AG04449 (cell line): ENCODE measurements at regions not wholly inside any gene's neighbourhood (a gene's known extent, or its start where the extent isn't known, plus 50 kb on each side); places are given as distances from the start of the nearest gene placed in this dataset.
"Not testable (repeated sequence)": the region's sequence is repeated elsewhere in the genome, so short reads cannot be mapped to it uniquely, and the experiment has no call there.

Experiments
- CTCF ChIA-PET: fragments of 350-600 bp; formaldehyde crosslinking; extraction: SDS; loops from one replicate; lab custom pipeline; 2021; ENCODE audit warnings: antibody characterized with exemption; lab: Yijun Ruan, JAX
- POLR2A ChIA-PET: fragments of 400-600, 350-600 bp; formaldehyde crosslinking; extraction: SDS; loops from one replicate; lab custom pipeline; 2020; ENCODE audit warnings: antibody characterized with exemption, inconsistent platforms; lab: Yijun Ruan, JAX
- DNase-seq: peaks from one replicate; pipeline ENCODE4 v3.0.0-alpha.2; 2010; ENCODE audit warnings: low read depth, low spot score
- H3K4me3 ChIP-seq: 2 replicates; pipeline ENCODE4 v1.5.1; 2011; ENCODE audit warnings: low read depth, mild to moderate bottlenecking, control low read depth, low read length
- CTCF ChIP-seq: IDR thresholded peaks from one replicate; pipeline ENCODE4 v1.5.1; 2011; ENCODE audit warnings: mild to moderate bottlenecking, moderate library complexity, low read length, control low read depth, inconsistent platforms; ENCODE audit not compliant: insufficient read depth; ENCODE audit errors: missing control alignments

- no peak for TF ChIP-seq CTCF
- DNase-seq: no peak
- CTCF ChIA-PET: no interaction called here
- POLR2A ChIA-PET: no interaction called here
- no peak overlapping the region for H3K4me3 ChIP-seq
These were observed 221.6 kb downstream of the MAT2B start for GRCh38 chr5:163727028-163727427.

DNA sequence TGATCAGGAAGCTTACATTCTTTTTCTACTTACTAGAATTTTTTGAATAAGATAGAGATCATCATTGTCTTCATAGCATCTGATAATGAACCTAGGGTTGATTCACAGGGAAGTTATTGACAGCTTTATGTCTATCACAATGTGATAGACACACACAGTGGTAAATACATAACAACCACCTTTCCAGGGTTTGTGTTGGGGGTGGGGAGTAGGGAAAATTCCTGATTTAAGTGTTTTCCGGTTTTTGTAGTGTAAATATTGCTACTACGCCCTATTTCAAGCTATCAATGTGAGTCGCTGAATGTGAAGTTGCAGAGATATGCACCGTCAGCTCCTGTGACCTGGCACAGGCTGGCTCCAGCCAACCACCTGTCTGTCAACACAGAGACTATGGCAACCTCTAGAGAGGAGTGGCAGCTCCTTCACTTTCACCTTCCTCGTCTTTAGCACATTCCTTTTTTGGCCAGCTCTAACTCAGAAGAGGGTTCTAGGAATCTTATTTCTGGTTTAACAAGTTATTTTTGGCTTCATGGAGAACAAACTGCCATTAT is 224.9 kb downstream of the MAT2B start:
- no peak for DNase-seq
- ChIA-PET POLR2A (no interaction called here), CTCF (no interaction called here)
- no peak overlapping the region for H3K4me3 ChIP-seq
- no peak for TF ChIP-seq CTCF

DNA sequence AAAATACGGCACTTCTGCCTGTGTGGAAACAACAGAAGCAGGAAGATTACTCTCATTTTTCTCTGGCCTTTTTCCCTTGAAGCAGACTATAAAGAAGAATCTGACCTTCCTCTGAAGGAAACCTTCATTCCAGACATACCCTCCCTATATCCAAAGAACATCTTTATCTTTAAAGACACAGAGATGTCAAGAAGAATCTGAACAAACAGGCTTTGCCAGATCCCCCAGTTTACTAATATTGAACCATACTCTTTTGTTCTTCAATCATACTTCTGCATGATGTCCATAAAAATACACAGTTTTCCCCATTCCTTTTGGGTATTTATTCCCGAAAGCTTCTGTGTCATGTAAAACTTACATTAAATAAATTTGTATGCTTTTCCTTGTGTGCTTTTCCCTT is 225.8 kb downstream of the MAT2B start:
- TF ChIP-seq CTCF: no peak
- ChIA-PET POLR2A (no interaction called here), CTCF (no interaction called here)
- DNase-seq: no peak
- no peak overlapping the region for H3K4me3 ChIP-seq

- no peak overlapping the region for H3K4me3 ChIP-seq
- ChIA-PET CTCF (no interaction called here), POLR2A (no interaction called here)
- TF ChIP-seq CTCF: no peak
- no peak for DNase-seq
These were observed 229.7 kb downstream of the MAT2B start for GRCh38 chr5:163735069-163735468.

- no peak for DNase-seq
- ChIA-PET POLR2A (no interaction called here), CTCF (no interaction called here)
- no peak overlapping the region for H3K4me3 ChIP-seq
- TF ChIP-seq CTCF: no peak
These were observed 242.2 kb downstream of the MAT2B start for GRCh38 chr5:163747586-163747985.

DNA sequence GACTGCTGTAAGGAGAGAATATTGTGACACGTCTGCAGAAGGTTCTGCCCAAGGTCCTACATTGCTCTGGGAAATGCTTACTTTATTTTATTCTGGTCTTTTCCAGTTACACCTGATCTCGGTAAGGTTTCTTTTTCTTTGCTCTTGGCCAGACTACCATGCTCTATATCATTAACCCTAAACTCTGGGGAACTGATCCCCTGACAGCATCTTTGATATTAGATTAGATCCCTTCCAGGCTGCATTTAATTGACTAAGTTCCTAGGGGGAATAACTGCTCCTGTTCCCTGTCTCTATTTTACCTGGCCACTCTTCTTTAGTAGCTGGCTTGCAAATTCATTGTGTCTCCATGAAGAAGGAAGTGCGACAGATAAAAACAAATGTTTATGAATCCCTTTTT is 243.5 kb downstream of the MAT2B start:
- no peak overlapping the region for H3K4me3 ChIP-seq
- CTCF ChIA-PET: no interaction called here
- POLR2A ChIA-PET: no interaction called here
- TF ChIP-seq CTCF: no peak
- DNase-seq: no peak

DNA sequence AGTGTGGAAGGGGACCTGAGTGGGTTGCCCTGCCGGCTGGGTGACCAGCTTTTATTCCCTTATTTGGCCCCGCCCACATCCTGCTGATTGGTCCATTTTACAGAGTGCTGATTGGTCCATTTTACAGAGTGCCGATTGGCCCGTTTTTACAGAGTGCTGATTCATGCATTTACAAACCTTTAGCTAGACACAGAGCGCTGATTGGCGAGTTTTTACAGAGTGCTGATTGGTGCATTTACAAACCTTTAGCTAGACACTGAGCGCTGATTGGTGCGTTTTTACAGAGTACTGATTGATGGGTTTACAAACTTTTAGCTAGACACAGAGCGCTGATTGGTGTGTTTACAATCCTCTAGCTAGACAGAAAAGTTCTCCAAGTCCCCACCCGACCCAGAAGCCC is 245.0 kb downstream of the MAT2B start:
- POLR2A ChIA-PET, DNase-seq, CTCF ChIA-PET, H3K4me3 ChIP-seq: not testable (repeated sequence)
